GM18498 (cell line): ENCODE measurements at regions not wholly inside any gene's neighbourhood (a gene's known extent, or its start where the extent isn't known, plus 50 kb on each side); places are given as distances from the start of the nearest gene placed in this dataset.
"Not testable (repeated sequence)": the region's sequence is repeated elsewhere in the genome, so short reads cannot be mapped to it uniquely, and the experiment has no call there.

Source experiments
- ATAC-seq: cut with Tn5 transposase; IDR thresholded peaks from one replicate; pipeline ENCODE4 v1.9.1; 2021; ENCODE audit warnings: mild to moderate bottlenecking, moderate library complexity; ENCODE audit not compliant: unreplicated experiment

DNA sequence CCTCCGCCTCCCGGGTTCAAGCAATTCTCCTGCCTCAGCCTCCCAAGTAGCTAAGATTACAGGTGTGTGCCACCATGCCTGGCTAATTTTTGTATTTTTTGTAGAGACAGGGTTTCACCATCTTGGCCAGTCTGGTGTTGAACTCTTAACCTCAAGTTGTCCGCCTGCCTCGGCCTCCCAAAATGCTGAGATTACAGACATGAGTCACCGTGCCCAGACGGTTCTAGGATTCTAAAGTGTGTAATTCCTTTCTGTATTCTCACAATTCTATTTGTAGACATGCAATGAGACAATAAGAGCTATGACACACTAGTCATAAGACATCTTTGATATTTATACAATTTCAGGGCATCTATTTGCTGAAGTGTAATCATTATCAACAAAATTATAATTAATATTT is 585.0 kb upstream of the FLRT2 start:
- ATAC-seq: not testable (repeated sequence)

GRCh38 chr14:84959851-84960520 is 570.0 kb upstream of the FLRT2 start:
- ATAC-seq: no peak

GRCh38 chr14:84961637-84962036 is 568.3 kb upstream of the FLRT2 start:
- ATAC-seq: no peak

DNA sequence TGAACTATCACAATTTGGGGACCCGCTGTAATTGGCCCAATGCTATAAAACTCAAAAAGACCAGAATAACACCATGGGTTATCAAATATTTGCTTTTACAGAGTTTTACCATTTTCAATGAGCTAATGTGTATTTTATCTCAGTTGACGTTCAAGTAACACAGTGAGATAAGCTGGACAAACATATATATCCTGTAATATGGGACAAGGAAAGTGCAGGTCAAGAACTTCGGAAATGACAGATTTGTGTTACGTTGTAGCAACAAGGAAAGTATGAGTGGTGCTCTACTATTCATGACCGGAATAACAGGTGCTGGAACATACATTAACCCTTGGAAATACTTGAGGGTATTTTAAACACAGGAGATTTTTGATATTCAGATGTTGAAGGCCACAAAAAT is 566.4 kb upstream of the FLRT2 start:
- no peak for ATAC-seq

GRCh38 chr14:84965279-84965678 is 564.7 kb upstream of the FLRT2 start:
- no peak for ATAC-seq

- ATAC-seq: no peak
These were observed 560.4 kb upstream of the FLRT2 start for GRCh38 chr14:84969501-84969900.

DNA sequence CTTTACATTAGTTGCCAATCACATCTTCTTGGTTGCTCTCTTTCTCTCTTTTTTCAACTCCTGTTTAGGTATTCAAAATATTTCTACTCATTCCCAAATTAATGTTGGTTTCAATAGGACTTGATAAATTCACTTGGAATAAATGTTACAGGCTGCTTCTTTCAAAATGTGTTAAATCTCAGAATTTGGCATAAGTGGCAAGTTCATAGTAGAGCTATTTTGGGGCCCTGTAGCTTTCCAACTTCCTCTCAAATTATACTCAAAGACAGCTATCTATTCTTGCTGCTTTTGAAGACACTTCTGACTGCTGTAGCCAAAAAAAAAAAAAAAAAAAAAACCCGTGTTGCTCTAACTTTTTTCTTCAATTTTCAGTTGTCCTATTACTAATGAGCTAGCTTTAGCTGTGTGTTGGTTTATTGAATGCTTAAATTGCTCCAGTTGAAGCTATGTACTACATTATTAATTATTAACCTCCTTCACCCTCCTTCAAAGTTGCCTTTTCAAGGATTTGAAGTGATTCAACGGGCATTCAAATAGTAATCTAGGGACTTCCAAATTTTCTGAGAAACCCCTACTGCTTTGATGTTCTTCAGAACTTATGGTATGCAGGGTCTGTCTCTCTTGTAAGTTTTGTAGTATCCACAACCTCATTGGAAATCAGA is 554.6 kb upstream of the FLRT2 start:
- ATAC-seq: no peak

DNA sequence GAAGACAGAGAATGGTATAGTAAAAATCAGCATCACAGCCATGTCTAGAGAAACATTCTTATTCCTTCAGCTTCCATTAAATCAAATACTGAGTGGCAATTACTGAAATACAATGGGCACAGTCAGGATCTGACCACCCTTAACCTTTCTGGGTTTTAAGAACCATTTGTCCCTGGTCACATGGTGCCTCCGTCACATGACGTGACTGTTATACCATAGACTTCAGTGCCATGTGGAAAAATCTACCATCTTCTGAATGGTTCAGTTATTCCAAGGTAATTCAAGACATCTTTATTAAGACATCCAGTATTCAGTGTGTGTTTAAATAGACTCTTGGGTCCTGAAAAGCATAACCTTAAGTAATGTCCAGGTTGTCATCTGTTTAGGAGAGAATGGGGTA is 553.1 kb upstream of the FLRT2 start:
- ATAC-seq: no peak

- no peak for ATAC-seq
These were observed 542.9 kb upstream of the FLRT2 start for GRCh38 chr14:84987042-84987441.

DNA sequence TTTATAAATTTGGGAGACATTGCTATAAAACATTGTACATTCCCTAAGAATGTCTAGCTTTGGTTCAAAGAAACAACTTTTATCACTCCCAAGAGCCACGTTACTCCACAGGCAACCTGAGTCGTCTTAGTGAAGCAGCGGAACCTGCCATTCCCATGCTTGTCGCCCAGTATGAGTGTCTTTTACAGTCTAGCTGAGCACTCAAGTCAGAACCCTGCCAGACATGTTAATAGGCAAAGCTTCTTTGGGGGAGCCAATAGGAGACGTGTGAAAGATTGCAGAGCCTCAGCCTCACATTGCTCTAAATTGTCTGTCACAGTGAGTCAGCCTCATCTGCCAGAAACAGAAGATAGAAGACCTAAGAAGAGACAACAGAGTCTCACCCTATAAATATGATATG is 541.6 kb upstream of the FLRT2 start:
- no peak for ATAC-seq

DNA sequence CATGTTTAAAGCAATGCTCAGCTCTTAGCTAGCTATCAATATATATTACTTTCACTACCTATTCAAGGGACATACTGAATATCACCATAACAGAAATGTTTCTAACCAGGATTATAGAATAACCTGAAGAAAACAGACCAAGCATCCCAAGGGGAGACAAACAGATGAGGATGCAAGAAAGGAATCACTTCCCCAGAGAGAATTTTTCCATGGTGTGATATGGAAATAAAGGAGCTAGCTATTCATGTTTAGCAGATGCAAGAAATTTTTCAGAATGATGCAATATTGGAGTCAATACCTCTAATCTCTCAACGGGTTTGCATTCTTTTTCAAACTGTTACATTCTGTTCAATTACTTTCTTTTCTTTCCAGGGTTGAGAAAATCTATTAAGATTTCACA is 538.9 kb upstream of the FLRT2 start:
- ATAC-seq: no peak

DNA sequence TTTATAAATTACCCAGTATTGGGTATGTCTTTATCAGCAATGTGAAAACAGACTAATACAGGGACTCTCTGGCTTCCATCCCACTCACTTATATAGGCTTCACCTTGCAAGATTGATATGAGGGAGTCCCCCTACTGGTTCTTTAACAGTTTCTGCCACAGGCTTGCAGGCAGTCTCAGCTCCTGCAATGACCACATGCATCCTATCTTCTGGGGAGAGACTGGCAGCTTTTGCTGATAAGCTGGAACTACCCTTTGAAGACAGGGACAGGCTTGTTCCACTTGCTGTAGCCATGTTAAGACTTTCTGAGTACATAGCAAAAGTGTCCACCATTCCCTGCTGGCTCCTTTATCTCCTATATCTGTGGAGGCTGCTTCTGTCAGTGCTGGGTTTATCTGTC is 531.7 kb upstream of the FLRT2 start:
- ATAC-seq: no peak

GRCh38 chr14:85002846-85003245 is 527.1 kb upstream of the FLRT2 start:
- ATAC-seq: no peak

GRCh38 chr14:85003805-85004204 is 526.1 kb upstream of the FLRT2 start:
- ATAC-seq: no peak

GRCh38 chr14:85009506-85009905 is 520.4 kb upstream of the FLRT2 start:
- ATAC-seq: no peak

DNA sequence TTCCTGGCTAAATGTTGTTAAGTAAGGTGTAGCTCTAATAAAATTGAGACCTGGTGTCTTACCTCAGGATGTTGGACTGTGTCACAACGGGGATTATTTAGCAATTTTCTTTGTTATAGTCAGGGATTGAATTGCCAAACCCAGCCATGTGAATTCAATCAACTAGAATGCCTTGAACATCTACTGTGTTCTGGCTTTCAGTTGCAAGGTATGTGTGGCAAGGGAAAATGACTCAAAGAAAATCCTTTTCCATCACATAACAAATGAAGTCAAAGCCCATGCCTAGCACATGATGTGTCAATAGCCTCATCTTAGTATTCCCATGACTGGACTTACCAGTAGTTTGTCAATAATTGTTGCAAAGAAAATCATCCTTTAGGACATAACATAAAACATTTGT is 519.8 kb upstream of the FLRT2 start:
- no peak for ATAC-seq

- no peak for ATAC-seq
These were observed 513.4 kb upstream of the FLRT2 start for GRCh38 chr14:85016496-85016895.

GRCh38 chr14:85023866-85024265 is 506.1 kb upstream of the FLRT2 start:
- not testable (repeated sequence) for ATAC-seq

DNA sequence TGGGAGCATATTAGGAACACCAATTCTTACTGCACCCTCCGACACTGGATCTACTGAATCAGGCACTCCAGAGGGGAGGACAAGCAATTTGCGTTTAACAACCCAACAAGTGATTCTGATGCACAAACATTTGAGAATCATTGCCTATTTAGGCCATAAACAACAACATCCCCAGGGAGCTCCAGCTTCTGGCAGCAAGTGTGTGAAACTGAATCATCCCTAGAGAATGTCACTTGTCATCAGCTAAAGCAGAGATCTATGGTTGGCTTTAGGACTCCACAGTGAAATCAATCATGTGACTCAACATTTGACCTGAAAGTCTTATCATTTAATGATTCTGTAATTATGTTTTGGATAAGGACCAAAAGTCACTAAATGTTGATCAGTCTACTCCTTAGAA is 505.0 kb upstream of the FLRT2 start:
- no peak for ATAC-seq

- no peak for ATAC-seq
These were observed 502.1 kb upstream of the FLRT2 start for GRCh38 chr14:85027681-85028370.

GRCh38 chr14:85037411-85037810 is 492.5 kb upstream of the FLRT2 start:
- ATAC-seq: no peak
